Panc1 (cell line): ENCODE measurements at regions not wholly inside any gene's neighbourhood (a gene's known extent, or its start where the extent isn't known, plus 50 kb on each side); places are given as distances from the start of the nearest gene placed in this dataset.

Experiments
- ATAC-seq: fragments of 200-7000 bp; cut with Tn5 transposase; 2 replicates; pipeline ENCODE4 v1.9.1; 2020; ENCODE audit warnings: mild to moderate bottlenecking, moderate library complexity
- BruUV-seq: library from RNA; stranded (reverse); fragments of 400-500 nt; replicated peaks from 2 replicates; lab custom pipeline; 2021; lab: Mats Ljungman, UMichigan
- CTCF ChIA-PET: fragments of 300-600 bp; sonication (Branson Sonifier 250); formaldehyde crosslinking; loops from one replicate; lab custom pipeline; 2022; ENCODE audit warnings: antibody characterized with exemption; lab: Charles Lee
- POLR2A ChIA-PET: fragments of 300-600 bp; sonication (Branson Sonifier 250); formaldehyde crosslinking; loops from one replicate; lab custom pipeline; 2022; ENCODE audit warnings: antibody characterized with exemption; lab: Charles Lee
- DNase-seq: peaks from one replicate; pipeline ENCODE4 v3.0.0-alpha.2; 2010; ENCODE audit warnings: low read depth, low spot score
- H3K27ac ChIP-seq: 2 replicates; pipeline ENCODE4 v1.5.1; 2011; ENCODE audit warnings: mild to moderate bottlenecking, low read length, inconsistent platforms
- H3K27me3 ChIP-seq: fragments of 200-500 bp; sonication (Bioruptor generic); 2 replicates; pipeline ENCODE4 v1.6.0; 2014; ENCODE audit warnings: low read length, inconsistent platforms; ENCODE audit not compliant: control insufficient read depth, insufficient read depth
- H3K36me3 ChIP-seq: fragments of 200-500 bp; sonication (Bioruptor generic); 2 replicates; pipeline ENCODE4 v1.5.1; 2014; ENCODE audit warnings: inconsistent platforms, mild to moderate bottlenecking, low read length, moderate library complexity; ENCODE audit not compliant: control insufficient read depth, insufficient read depth
- H3K4me1 ChIP-seq: 2 replicates; pipeline ENCODE4 v1.5.1; 2011; ENCODE audit warnings: inconsistent platforms, mild to moderate bottlenecking, low read length, moderate library complexity; ENCODE audit not compliant: control insufficient read depth, insufficient read depth
- H3K4me3 ChIP-seq, 2 experiments: 2 replicates each; pipeline ENCODE4 v1.5.1; 2011 to 2012; ENCODE audit warnings: low read depth in 2 of 2, low read length in 2 of 2, mild to moderate bottlenecking in 2 of 2, inconsistent platforms in 1 of 2, moderate library complexity in 1 of 2
- H3K9me3 ChIP-seq: fragments of 200-500 bp; sonication (Bioruptor generic); 2 replicates; pipeline ENCODE4 v1.5.1; 2014; ENCODE audit warnings: low read depth, mild to moderate bottlenecking, inconsistent platforms, low read length, moderate library complexity; ENCODE audit not compliant: control insufficient read depth, insufficient read depth
- POLR2AphosphoS5 ChIP-seq: IDR thresholded peaks from 2 replicates; pipeline ENCODE4 v1.6.1; 2012; ENCODE audit warnings: mild to moderate bottlenecking, low read depth, low read length, moderate library complexity
- SIN3A ChIP-seq: IDR thresholded peaks from 2 replicates; pipeline ENCODE4 v1.6.1; 2012; ENCODE audit warnings: low read depth, mild to moderate bottlenecking, low read length, moderate library complexity, borderline replicate concordance; ENCODE audit not compliant: insufficient read depth
- TCF7L2 ChIP-seq: IDR thresholded peaks from 2 replicates; pipeline ENCODE4 v1.6.1; 2011; ENCODE audit warnings: mild to moderate bottlenecking, low read depth, low read length, inconsistent platforms
- in situ Hi-C: cut with HindIII; loops from 2 replicates; pipeline ENCODE4 v1.10.0; 2016; ENCODE audit warnings: low sequenced_read_pairs, low pct_unique_long_range_greater_than_20kb
- intact Hi-C: fragments of 100-400 bp; cut with micrococcal nuclease; formaldehyde crosslinking; loops from one replicate; pipeline ENCODE4 v1.10.0; 2022; ENCODE audit not compliant: unreplicated experiment
- TF ChIP-seq, protein P1 (sequence below): fragments of 450-650 bp; IDR thresholded peaks from 2 replicates; pipeline ENCODE4 v1.5.1; 2017; ENCODE audit warnings: mild to moderate bottlenecking
- TF ChIP-seq, protein P2 (sequence below), 2 experiments: IDR thresholded peaks; 2 replicates each; pipeline ENCODE4 v1.6.1; 2011 to 2012; ENCODE audit warnings: low read depth in 2 of 2, control low read depth in 1 of 2, low read length in 1 of 2, mild to moderate bottlenecking in 1 of 2, moderate library complexity in 1 of 2; ENCODE audit not compliant: insufficient read depth in 1 of 2

DNA sequence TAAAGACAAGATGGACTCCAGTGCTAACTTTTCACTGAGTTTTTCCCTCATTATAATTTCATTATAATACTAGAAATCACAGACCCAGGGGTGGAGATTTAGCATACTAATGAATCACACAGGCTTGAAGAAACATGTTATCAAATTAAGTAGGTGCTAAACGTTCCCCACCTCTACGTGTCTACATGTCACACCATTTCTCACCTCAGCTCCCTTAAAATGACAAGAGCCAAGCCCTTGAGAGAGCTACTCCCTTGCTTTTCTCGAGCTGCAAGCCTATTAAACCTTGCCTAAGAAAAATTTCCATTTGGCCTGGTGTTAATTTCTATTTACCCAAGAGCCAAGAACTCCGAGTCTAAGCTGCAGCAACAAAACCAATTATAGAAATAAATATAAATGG, 396.3 kb upstream of the NEGR1 start:
- BruUV-seq, result no TSS peak
- TF ChIP-seq, protein P1, sequence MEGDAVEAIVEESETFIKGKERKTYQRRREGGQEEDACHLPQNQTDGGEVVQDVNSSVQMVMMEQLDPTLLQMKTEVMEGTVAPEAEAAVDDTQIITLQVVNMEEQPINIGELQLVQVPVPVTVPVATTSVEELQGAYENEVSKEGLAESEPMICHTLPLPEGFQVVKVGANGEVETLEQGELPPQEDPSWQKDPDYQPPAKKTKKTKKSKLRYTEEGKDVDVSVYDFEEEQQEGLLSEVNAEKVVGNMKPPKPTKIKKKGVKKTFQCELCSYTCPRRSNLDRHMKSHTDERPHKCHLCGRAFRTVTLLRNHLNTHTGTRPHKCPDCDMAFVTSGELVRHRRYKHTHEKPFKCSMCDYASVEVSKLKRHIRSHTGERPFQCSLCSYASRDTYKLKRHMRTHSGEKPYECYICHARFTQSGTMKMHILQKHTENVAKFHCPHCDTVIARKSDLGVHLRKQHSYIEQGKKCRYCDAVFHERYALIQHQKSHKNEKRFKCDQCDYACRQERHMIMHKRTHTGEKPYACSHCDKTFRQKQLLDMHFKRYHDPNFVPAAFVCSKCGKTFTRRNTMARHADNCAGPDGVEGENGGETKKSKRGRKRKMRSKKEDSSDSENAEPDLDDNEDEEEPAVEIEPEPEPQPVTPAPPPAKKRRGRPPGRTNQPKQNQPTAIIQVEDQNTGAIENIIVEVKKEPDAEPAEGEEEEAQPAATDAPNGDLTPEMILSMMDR, result no peak
- TF ChIP-seq POLR2AphosphoS5 (no peak), SIN3A (no peak), TCF7L2 (no peak)
- TF ChIP-seq, protein P2, sequence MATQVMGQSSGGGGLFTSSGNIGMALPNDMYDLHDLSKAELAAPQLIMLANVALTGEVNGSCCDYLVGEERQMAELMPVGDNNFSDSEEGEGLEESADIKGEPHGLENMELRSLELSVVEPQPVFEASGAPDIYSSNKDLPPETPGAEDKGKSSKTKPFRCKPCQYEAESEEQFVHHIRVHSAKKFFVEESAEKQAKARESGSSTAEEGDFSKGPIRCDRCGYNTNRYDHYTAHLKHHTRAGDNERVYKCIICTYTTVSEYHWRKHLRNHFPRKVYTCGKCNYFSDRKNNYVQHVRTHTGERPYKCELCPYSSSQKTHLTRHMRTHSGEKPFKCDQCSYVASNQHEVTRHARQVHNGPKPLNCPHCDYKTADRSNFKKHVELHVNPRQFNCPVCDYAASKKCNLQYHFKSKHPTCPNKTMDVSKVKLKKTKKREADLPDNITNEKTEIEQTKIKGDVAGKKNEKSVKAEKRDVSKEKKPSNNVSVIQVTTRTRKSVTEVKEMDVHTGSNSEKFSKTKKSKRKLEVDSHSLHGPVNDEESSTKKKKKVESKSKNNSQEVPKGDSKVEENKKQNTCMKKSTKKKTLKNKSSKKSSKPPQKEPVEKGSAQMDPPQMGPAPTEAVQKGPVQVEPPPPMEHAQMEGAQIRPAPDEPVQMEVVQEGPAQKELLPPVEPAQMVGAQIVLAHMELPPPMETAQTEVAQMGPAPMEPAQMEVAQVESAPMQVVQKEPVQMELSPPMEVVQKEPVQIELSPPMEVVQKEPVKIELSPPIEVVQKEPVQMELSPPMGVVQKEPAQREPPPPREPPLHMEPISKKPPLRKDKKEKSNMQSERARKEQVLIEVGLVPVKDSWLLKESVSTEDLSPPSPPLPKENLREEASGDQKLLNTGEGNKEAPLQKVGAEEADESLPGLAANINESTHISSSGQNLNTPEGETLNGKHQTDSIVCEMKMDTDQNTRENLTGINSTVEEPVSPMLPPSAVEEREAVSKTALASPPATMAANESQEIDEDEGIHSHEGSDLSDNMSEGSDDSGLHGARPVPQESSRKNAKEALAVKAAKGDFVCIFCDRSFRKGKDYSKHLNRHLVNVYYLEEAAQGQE (IDR thresholded peaks at IDR 0.05; ENCODE audit: insufficient read depth in 1 of 2, low read depth in 2 of 2, low read length in 1 of 2), result no peak
- CTCF ChIA-PET, result no interaction called here
- intact Hi-C loops (no loop called here), in situ Hi-C loops (no loop called here)
- H3K9me3 ChIP-seq, result peaks cover 4% of the 10 kb centered on the region; the same call in 1 of the 2 replicates
- H3K4me1 ChIP-seq, result no peaks in the 10 kb centered on the region
- H3K36me3 ChIP-seq, result no peaks in the 10 kb centered on the region
- H3K4me3 ChIP-seq, result no peak overlapping the region
- DNase-seq (no peak), ATAC-seq (no peak)
- H3K27ac ChIP-seq, result no peak overlapping the region
- POLR2A ChIA-PET, result no interaction called here
- H3K27me3 ChIP-seq, result no peaks in the 10 kb centered on the region

DNA sequence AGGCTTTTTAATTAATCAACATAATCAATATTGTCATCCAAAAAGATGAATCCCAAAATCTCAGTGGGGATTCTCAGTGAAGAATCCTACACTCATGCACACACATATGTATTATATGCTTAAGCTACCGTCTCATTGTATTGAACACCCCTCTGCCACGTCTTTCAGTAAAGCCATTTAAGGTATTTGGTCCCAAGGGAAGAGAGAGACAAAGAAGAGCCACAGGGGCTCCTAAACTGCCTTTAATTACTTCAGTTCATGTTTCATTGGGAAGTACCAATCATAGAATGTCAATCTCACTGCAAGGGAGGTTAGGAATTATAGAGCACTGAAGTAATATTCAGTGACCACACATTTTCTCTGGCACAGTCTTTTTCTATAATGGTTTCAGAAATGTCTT, 388.6 kb upstream of the NEGR1 start:
- CTCF ChIA-PET, result no interaction called here
- H3K9me3 ChIP-seq, result no peaks in the 10 kb centered on the region
- no peak overlapping the region for H3K27ac ChIP-seq
- no peaks in the 10 kb centered on the region for H3K4me1 ChIP-seq
- no peak for DNase-seq
- H3K4me3 ChIP-seq, result no peak overlapping the region
- TF ChIP-seq POLR2AphosphoS5 (no peak), TCF7L2 (no peak), SIN3A (no peak)
- TF ChIP-seq, protein P1, result no peak
- TF ChIP-seq, protein P2 (IDR thresholded peaks at IDR 0.05; ENCODE audit: insufficient read depth in 1 of 2, low read depth in 2 of 2, low read length in 1 of 2), result no peak
- in situ Hi-C loops, result no loop called here
- no TSS peak for BruUV-seq
- intact Hi-C loops, result no loop called here
- no peaks in the 10 kb centered on the region for H3K36me3 ChIP-seq
- no peak for ATAC-seq
- H3K27me3 ChIP-seq, result no peaks in the 10 kb centered on the region
- POLR2A ChIA-PET, result no interaction called here
